Trophoblast cell (in vitro differentiated cells and primary cell): ENCODE measurements at regions not wholly inside any gene's neighbourhood (a gene's known extent, or its start where the extent isn't known, plus 50 kb on each side); places are given as distances from the start of the nearest gene placed in this dataset.

Source experiments
- DNase-seq, 2 donors: peaks; one replicate each; pipeline ENCODE4 v3.0.0-alpha.2; 2016
- H2AFZ ChIP-seq: 2 replicates; pipeline ENCODE4 v1.6.1; 2013; ENCODE audit warnings: low read length, moderate library complexity, mild to moderate bottlenecking; ENCODE audit not compliant: insufficient read depth, poor library complexity
- H2AK5ac ChIP-seq: 2 replicates; pipeline ENCODE4 v1.6.1; 2013; ENCODE audit warnings: mild to moderate bottlenecking, low read length
- H2BK120ac ChIP-seq: 2 replicates; pipeline ENCODE4 v1.6.1; 2013; ENCODE audit warnings: low read length, mild to moderate bottlenecking, moderate library complexity; ENCODE audit not compliant: insufficient read depth, poor library complexity
- H2BK12ac ChIP-seq: 2 replicates; pipeline ENCODE4 v1.6.1; 2013; ENCODE audit warnings: mild to moderate bottlenecking, low read length, moderate library complexity
- H2BK5ac ChIP-seq: 2 replicates; pipeline ENCODE4 v1.6.1; 2013; ENCODE audit warnings: low read length, low read depth, moderate library complexity, mild to moderate bottlenecking; ENCODE audit not compliant: poor library complexity
- H3K14ac ChIP-seq: 2 replicates; pipeline ENCODE4 v1.6.1; 2013; ENCODE audit warnings: mild to moderate bottlenecking, low read length
- H3K18ac ChIP-seq: 2 replicates; pipeline ENCODE4 v1.6.1; 2013; ENCODE audit warnings: mild to moderate bottlenecking, low read length
- H3K23ac ChIP-seq: 2 replicates; pipeline ENCODE4 v1.6.1; 2013; ENCODE audit warnings: low read length
- H3K27ac ChIP-seq: 2 replicates; pipeline ENCODE4 v1.5.1; 2013; ENCODE audit warnings: low read depth, mild to moderate bottlenecking, inconsistent platforms, low read length, moderate library complexity
- H3K27me3 ChIP-seq: 2 replicates; pipeline ENCODE4 v1.6.1; 2013; ENCODE audit warnings: inconsistent platforms, mild to moderate bottlenecking, low read length, moderate library complexity; ENCODE audit not compliant: insufficient read depth
- H3K36me3 ChIP-seq, 2 experiments: 1 replicate in 1 of 2; 2 replicates in 1 of 2; pipeline ENCODE4 v1.6.1; 2013; ENCODE audit warnings: low read length in 2 of 2, mild to moderate bottlenecking in 2 of 2, moderate library complexity in 1 of 2; ENCODE audit not compliant: insufficient read depth in 2 of 2, control insufficient read depth in 1 of 2
- H3K4ac ChIP-seq: 2 replicates; pipeline ENCODE4 v1.6.1; 2013; ENCODE audit warnings: low read depth, mild to moderate bottlenecking, low read length, moderate library complexity
- H3K4me1 ChIP-seq, 2 experiments: 1 replicate in 1 of 2; 2 replicates in 1 of 2; pipeline ENCODE4 v1.6.1; 2013; ENCODE audit warnings: low read length in 2 of 2, mild to moderate bottlenecking in 2 of 2, moderate library complexity in 1 of 2; ENCODE audit not compliant: insufficient read depth in 2 of 2, control insufficient read depth in 1 of 2
- H3K4me2 ChIP-seq: 2 replicates; pipeline ENCODE4 v1.6.1; 2013; ENCODE audit warnings: inconsistent platforms, mild to moderate bottlenecking, low read length, moderate library complexity
- H3K4me3 ChIP-seq: 2 replicates; pipeline ENCODE4 v1.5.1; 2013; ENCODE audit warnings: mild to moderate bottlenecking, low read depth, low read length, inconsistent platforms
- H3K79me1 ChIP-seq: one replicate; pipeline ENCODE4 v1.6.1; 2013; ENCODE audit warnings: low read length
- H3K79me2 ChIP-seq: 2 replicates; pipeline ENCODE4 v1.6.1; 2013; ENCODE audit warnings: low read length, mild to moderate bottlenecking; ENCODE audit not compliant: control insufficient read depth, insufficient read depth, poor library complexity
- H3K9ac ChIP-seq: 2 replicates; pipeline ENCODE4 v1.6.1; 2013; ENCODE audit warnings: mild to moderate bottlenecking, low read length
- H3K9me3 ChIP-seq: 2 replicates; pipeline ENCODE4 v1.6.1; 2013; ENCODE audit warnings: low read depth, mild to moderate bottlenecking, control low read depth, inconsistent platforms, low read length; ENCODE audit not compliant: insufficient read depth
- H4K12ac ChIP-seq: 2 replicates; pipeline ENCODE4 v1.6.1; 2013; ENCODE audit warnings: low read depth, mild to moderate bottlenecking, low read length, moderate library complexity
- H4K8ac ChIP-seq: 2 replicates; pipeline ENCODE4 v1.6.1; 2013; ENCODE audit warnings: low read depth, mild to moderate bottlenecking, low read length, moderate library complexity
- H4K91ac ChIP-seq: one replicate; pipeline ENCODE4 v1.6.1; 2013; ENCODE audit warnings: low read depth, mild to moderate bottlenecking, low read length, moderate library complexity
- WGBS: extraction: QIAGEN DNeasy Blood & Tissue Kit; methylation state at CpG from one replicate; pipeline ENCODE4 v1.1.7; 2013; ENCODE audit warnings: missing lambda C conversion rate; ENCODE audit not compliant: insufficient read length, insufficient coverage; ENCODE audit errors: extremely low coverage; 5-methylcytosine and 5-hydroxymethylcytosine counted together

DNA sequence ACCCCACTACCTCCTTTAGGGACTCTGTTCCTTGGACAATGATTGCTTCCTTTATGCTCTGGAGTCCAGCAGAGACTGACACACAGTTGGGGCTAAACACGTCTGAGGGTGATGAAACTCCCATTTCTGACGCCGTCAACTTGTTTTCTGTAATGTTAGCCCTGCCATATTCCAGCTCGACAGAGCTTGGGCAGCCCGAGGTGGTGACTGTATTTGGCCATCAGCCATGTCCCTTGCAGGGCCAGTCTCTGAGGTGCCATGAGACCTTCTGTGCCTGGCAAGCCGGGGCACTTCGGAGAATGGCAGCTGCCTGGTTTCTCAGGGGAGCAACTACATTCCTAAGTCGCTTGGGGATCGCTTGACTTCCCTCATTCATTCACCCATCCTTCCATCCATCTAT lies 278.9 kb upstream of the TNRC6C start:
- WGBS = no CpG with 5 or more reads among the region's 9 CpGs
- Histone ChIP-seq H3K9me3 (no peaks in the 10 kb centered on the region), H3K23ac (no peak overlapping the region), H4K12ac (no peak overlapping the region), H3K27ac (no peak overlapping the region), H3K27me3 (no peaks in the 10 kb centered on the region), H3K36me3 (no peaks in the 10 kb centered on the region), H3K4ac (no peak overlapping the region), H2BK12ac (no peak overlapping the region), H4K8ac (no peak overlapping the region), H3K18ac (no peak overlapping the region), H2AK5ac (no peak overlapping the region), H3K4me1 (no peaks in the 10 kb centered on the region), H3K4me2 (no peak overlapping the region), H3K79me1 (no peaks in the 10 kb centered on the region), H2AFZ (no peak overlapping the region), H3K9ac (no peak overlapping the region), H2BK5ac (no peak overlapping the region), H4K91ac (no peak overlapping the region), H3K4me3 (no peak overlapping the region), H2BK120ac (no peak overlapping the region), H3K14ac (no peak overlapping the region), H3K79me2 (no peaks in the 10 kb centered on the region)
- no peak for DNase-seq

DNA sequence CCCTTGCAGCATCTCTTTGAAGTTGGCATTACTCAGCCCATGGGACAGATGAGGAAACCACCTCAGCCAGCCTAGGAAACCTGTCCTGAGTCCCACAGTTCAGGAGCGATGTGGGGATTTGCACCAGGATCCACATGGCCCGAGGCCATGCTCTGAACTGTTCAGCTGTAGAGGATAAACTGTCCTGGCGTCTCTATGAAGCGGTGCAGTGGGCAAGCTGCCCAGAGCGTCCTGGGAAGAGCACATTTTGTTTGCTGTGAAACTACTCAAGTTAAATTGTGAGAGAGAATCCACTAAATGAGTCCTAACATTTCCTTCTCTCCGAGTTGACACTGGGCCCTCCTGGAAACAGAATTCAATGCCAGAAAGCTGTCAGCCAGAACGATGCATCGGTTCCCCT lies 276.6 kb upstream of the TNRC6C start:
- no peaks in the 10 kb centered on the region for H3K4me1 ChIP-seq
- WGBS = no CpG with 5 or more reads among the region's 8 CpGs

DNA sequence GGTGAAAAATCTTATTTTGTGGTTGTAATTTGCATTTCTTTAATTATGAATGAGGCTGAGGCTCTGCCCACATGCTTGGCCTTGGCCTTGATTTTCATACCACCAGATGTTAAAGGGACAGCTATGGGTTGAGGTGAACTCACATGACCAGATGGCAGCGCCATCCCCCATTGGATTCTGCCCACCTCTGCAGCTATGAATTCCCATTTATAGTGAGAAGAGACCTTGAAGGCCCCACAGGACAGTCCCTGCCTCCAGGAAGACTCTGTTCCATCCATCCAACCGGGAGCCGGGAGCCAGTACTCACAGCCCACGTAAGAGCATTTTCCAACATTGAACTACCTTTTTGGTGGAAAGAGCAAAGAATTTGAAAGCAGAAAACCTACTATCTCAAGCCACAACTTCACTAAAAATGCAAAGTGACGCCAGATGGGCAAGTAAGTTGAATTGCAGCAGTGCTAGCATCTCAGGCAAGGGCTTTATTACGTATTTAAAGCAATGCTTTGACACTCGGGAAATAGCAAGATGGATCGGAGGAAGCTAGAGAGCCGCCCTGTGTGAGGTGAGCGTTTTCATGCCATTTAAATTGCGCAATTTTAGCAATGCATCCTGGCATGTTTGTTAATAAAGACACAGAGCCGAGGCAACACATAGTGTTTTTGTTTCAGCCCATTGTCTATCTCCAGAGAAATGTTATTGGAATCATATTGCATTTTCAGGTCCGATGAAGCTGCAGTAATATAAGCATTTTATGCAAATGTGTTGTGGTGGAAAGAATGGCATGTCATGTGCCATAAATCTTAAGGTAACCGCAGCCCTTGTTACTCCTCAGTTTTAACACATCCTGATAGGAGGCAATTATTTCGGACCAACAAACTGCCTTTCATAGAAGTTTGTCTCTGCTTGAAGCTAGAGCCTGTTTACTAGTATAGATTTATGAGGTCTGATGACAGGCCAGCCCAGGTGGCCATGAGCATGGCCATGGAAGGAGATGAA lies 273.4 kb upstream of the TNRC6C start:
- no peak overlapping the region for H3K4ac ChIP-seq
- no peak overlapping the region for H2BK120ac ChIP-seq
- no peak overlapping the region for H3K23ac ChIP-seq
- no peaks in the 10 kb centered on the region for H3K27me3 ChIP-seq
- H2BK12ac ChIP-seq = no peak overlapping the region
- H2BK5ac ChIP-seq = no peak overlapping the region
- no peak overlapping the region for H4K12ac ChIP-seq
- H3K79me2 ChIP-seq = no peaks in the 10 kb centered on the region
- no peak overlapping the region for H3K27ac ChIP-seq
- H3K79me1 ChIP-seq = no peaks in the 10 kb centered on the region
- no peaks in the 10 kb centered on the region for H3K9me3 ChIP-seq
- no peak overlapping the region for H2AFZ ChIP-seq
- no peak overlapping the region for H4K8ac ChIP-seq
- no peak overlapping the region for H4K91ac ChIP-seq
- WGBS = no CpG with 5 or more reads among the region's 15 CpGs
- no peak overlapping the region for H3K9ac ChIP-seq
- no peak overlapping the region for H3K4me3 ChIP-seq
- H3K36me3 ChIP-seq = no peaks in the 10 kb centered on the region
- H3K4me2 ChIP-seq = no peak overlapping the region
- H3K18ac ChIP-seq = no peak overlapping the region
- no peak overlapping the region for H3K14ac ChIP-seq
- H2AK5ac ChIP-seq = no peak overlapping the region
- DNase-seq = no peak
- H3K4me1 ChIP-seq = no peaks in the 10 kb centered on the region

More for the DNA sequence above, 276.6 kb upstream of the TNRC6C start:
- H3K79me1 ChIP-seq = no peaks in the 10 kb centered on the region
- H2BK5ac ChIP-seq = no peak overlapping the region
- H3K23ac ChIP-seq = no peak overlapping the region
- no peak overlapping the region for H3K4me2 ChIP-seq
- H2AFZ ChIP-seq = no peak overlapping the region
- no peak overlapping the region for H3K18ac ChIP-seq
- H2BK120ac ChIP-seq = no peak overlapping the region
- H3K36me3 ChIP-seq = no peaks in the 10 kb centered on the region
- H4K91ac ChIP-seq = no peak overlapping the region
- no peak overlapping the region for H2BK12ac ChIP-seq
- no peak overlapping the region for H3K27ac ChIP-seq
- H3K9me3 ChIP-seq = no peaks in the 10 kb centered on the region
- no peaks in the 10 kb centered on the region for H3K27me3 ChIP-seq
- no peak overlapping the region for H4K8ac ChIP-seq
- no peak for DNase-seq
- H3K79me2 ChIP-seq = no peaks in the 10 kb centered on the region
- H3K9ac ChIP-seq = no peak overlapping the region
- no peak overlapping the region for H2AK5ac ChIP-seq
- H3K14ac ChIP-seq = no peak overlapping the region
- H4K12ac ChIP-seq = no peak overlapping the region
- H3K4me3 ChIP-seq = no peak overlapping the region
- H3K4ac ChIP-seq = no peak overlapping the region

DNA sequence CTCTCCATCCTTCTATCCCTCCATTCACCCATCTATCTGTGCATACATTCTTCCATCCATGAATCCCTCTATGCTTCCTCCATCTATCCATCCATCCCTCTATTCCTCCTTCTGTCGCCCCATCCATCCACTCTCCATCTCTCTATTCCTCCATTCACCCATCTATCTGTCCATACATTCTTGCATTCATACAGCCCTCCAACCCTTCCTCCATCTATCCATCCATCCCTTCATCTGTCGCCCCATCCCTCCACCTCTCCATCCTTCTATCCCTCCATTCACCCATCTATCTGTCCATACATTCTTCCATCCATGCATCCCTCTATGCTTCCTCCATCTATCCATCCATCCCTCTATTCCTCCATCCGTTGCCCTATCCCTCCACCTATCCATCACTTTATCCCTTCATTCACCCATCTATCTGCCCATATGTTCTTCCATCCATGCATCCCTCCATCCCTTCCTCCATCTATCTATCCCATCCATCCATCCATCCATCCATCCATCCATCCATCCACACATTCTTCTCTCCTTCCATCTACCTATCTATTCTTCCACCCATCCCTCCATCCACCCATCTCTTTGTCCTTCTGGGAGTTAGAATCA lies 272.5 kb upstream of the TNRC6C start:
- Histone ChIP-seq H3K4me1 (no peaks in the 10 kb centered on the region), H3K36me3 (no peaks in the 10 kb centered on the region), H3K23ac (no peak overlapping the region), H4K12ac (no peak overlapping the region), H3K79me2 (no peaks in the 10 kb centered on the region), H3K4me3 (no peak overlapping the region), H3K9ac (no peak overlapping the region), H3K14ac (no peak overlapping the region), H3K79me1 (no peaks in the 10 kb centered on the region), H3K4ac (no peak overlapping the region), H3K27me3 (no peaks in the 10 kb centered on the region), H2BK12ac (no peak overlapping the region), H3K9me3 (no peaks in the 10 kb centered on the region), H2BK5ac (no peak overlapping the region), H4K91ac (no peak overlapping the region), H3K18ac (no peak overlapping the region), H3K27ac (no peak overlapping the region), H2BK120ac (no peak overlapping the region), H2AFZ (no peak overlapping the region), H3K4me2 (no peak overlapping the region), H2AK5ac (no peak overlapping the region), H4K8ac (no peak overlapping the region)
- no peak for DNase-seq
- WGBS = 100% methylated on average over 3 of the region's 3 CpGs
